Neural cell (in vitro differentiated cells): ENCODE measurements at regions not wholly inside any gene's neighbourhood (a gene's known extent, or its start where the extent isn't known, plus 50 kb on each side); places are given as distances from the start of the nearest gene placed in this dataset.

Experiments
- H2AFZ ChIP-seq: fragments of 200-600, 300-800 bp; sonication (generic), shearing (Covaris generic); 2 replicates; pipeline ENCODE4 v1.6.0; 2014; ENCODE audit warnings: low read depth, mild to moderate bottlenecking, antibody characterized with exemption, low read length, moderate library complexity
- H3F3A ChIP-seq: fragments of 200-600 bp; shearing (Covaris generic); 2 replicates; pipeline ENCODE4 v1.6.1; 2016; ENCODE audit warnings: mild to moderate bottlenecking, moderate library complexity, mixed read lengths, antibody characterized with exemption, low read length; ENCODE audit not compliant: insufficient read depth, poor library complexity, severe bottlenecking
- H3K27ac ChIP-seq: fragments of 200-600, 300-800 bp; sonication (generic), shearing (Covaris generic); 2 replicates; pipeline ENCODE4 v1.5.1; 2014; ENCODE audit warnings: mild to moderate bottlenecking, low read length, moderate library complexity
- H3K27me3 ChIP-seq: fragments of 300-800, 200-600 bp; sonication (generic), shearing (Covaris generic); 2 replicates; pipeline ENCODE4 v1.6.0; 2014; ENCODE audit warnings: mild to moderate bottlenecking, low read depth, low read length, moderate library complexity; ENCODE audit not compliant: insufficient read depth
- H3K36me3 ChIP-seq: fragments of 300-800, 200-600 bp; sonication (generic), shearing (Covaris generic); 2 replicates; pipeline ENCODE4 v1.5.1; 2014; ENCODE audit warnings: mild to moderate bottlenecking, antibody characterized with exemption, low read length, moderate library complexity; ENCODE audit not compliant: insufficient read depth
- H3K4me2 ChIP-seq: fragments of 300-800, 200-600 bp; sonication (generic), shearing (Covaris generic); 2 replicates; pipeline ENCODE4 v1.6.0; 2014; ENCODE audit warnings: mild to moderate bottlenecking, low read length
- H3K4me3 ChIP-seq: fragments of 300-800, 200-600 bp; sonication (generic), shearing (Covaris generic); 2 replicates; pipeline ENCODE4 v1.5.1; 2014; ENCODE audit warnings: mild to moderate bottlenecking, low read length, moderate library complexity
- H3K79me2 ChIP-seq: fragments of 200-600 bp; shearing (Covaris generic); replicated peaks from 2 replicates; pipeline ENCODE4 v1.6.0; 2014; ENCODE audit warnings: mild to moderate bottlenecking, low read length, moderate library complexity; ENCODE audit not compliant: insufficient read depth
- H3K9ac ChIP-seq: fragments of 300-800, 200-600 bp; sonication (generic), shearing (Covaris generic); 2 replicates; pipeline ENCODE4 v1.6.1; 2016; ENCODE audit warnings: mild to moderate bottlenecking, low read length, mixed read lengths
- H3K9me2 ChIP-seq: fragments of 200-600 bp; shearing (Covaris generic); 2 replicates; pipeline ENCODE4 v1.6.1; 2016; ENCODE audit warnings: mild to moderate bottlenecking, low read length, mixed read lengths; ENCODE audit not compliant: insufficient read depth
- H3K9me3 ChIP-seq: fragments of 200-600, 300-800 bp; sonication (generic), shearing (Covaris generic); 2 replicates; pipeline ENCODE4 v1.6.1; 2016; ENCODE audit warnings: mild to moderate bottlenecking, mixed run types, low read length, moderate library complexity, mixed read lengths
- H4K20me1 ChIP-seq: fragments of 200-600 bp; shearing (Covaris generic); 2 replicates; pipeline ENCODE4 v1.6.1; 2016; ENCODE audit warnings: mild to moderate bottlenecking, mixed run types; ENCODE audit not compliant: insufficient read depth
- CTCF ChIP-seq: fragments of 450-650 bp; IDR thresholded peaks from 2 replicates; pipeline ENCODE4 v1.5.1; 2014; ENCODE audit warnings: antibody characterized with exemption, mild to moderate bottlenecking, moderate library complexity; ENCODE audit not compliant: poor library complexity, severe bottlenecking
- EP300 ChIP-seq: fragments of 450-650 bp; conservative IDR thresholded peaks from 2 replicates; pipeline ENCODE4 v1.6.1; 2014; ENCODE audit warnings: antibody characterized with exemption, mild to moderate bottlenecking, moderate library complexity; ENCODE audit not compliant: poor library complexity, severe bottlenecking
- EZH2 ChIP-seq: fragments of 200-600, 300-800 bp; shearing (Covaris generic), sonication (generic); IDR thresholded peaks from 2 replicates; pipeline ENCODE4 v1.6.1; 2014; ENCODE audit warnings: antibody characterized with exemption, low read length, borderline replicate concordance, mild to moderate bottlenecking; ENCODE audit not compliant: insufficient read depth, poor library complexity, severe bottlenecking
- MXI1 ChIP-seq: fragments of 450-650 bp; conservative IDR thresholded peaks from 2 replicates; pipeline ENCODE4 v1.6.1; 2014; ENCODE audit warnings: antibody characterized with exemption, mild to moderate bottlenecking; ENCODE audit not compliant: poor library complexity, severe bottlenecking
- POLR2AphosphoS5 ChIP-seq: IDR thresholded peaks from 2 replicates; pipeline ENCODE4 v1.6.1; 2012
- RAD21 ChIP-seq: fragments of 450-650 bp; conservative IDR thresholded peaks from 2 replicates; pipeline ENCODE4 v1.6.1; 2014; ENCODE audit warnings: antibody characterized with exemption, mild to moderate bottlenecking, moderate library complexity
- REST ChIP-seq: IDR thresholded peaks from 2 replicates; pipeline ENCODE4 v1.6.1; 2012; ENCODE audit warnings: borderline replicate concordance
- SMC3 ChIP-seq: fragments of 450-650 bp; conservative IDR thresholded peaks from 2 replicates; pipeline ENCODE4 v1.6.1; 2014; ENCODE audit warnings: antibody characterized with exemption, mild to moderate bottlenecking, moderate library complexity; ENCODE audit not compliant: poor library complexity
- TAF1 ChIP-seq: IDR thresholded peaks from 2 replicates; pipeline ENCODE4 v1.6.1; 2012; ENCODE audit warnings: low read depth

- TF ChIP-seq TAF1 (no peak), EP300 (no peak), MXI1 (no peak)
Observed at GRCh38 chr4:8780086-8780485, 91.6 kb downstream of the HMX1 start.

GRCh38 chr4:8779490-8779932, 92.1 kb downstream of the HMX1 start:
- Histone ChIP-seq H3K4me3 (no peak overlapping the region), H3K79me2 (no peaks in the 10 kb centered on the region), H3K27ac (no peak overlapping the region), H3K9me2 (no peaks in the 10 kb centered on the region), H3K9ac (no peak overlapping the region), H2AFZ (no peak overlapping the region), H3F3A (no peaks in the 10 kb centered on the region), H4K20me1 (no peaks in the 10 kb centered on the region), H3K9me3 (no peaks in the 10 kb centered on the region), H3K27me3 (no peaks in the 10 kb centered on the region), H3K4me2 (no peak overlapping the region), H3K36me3 (no peaks in the 10 kb centered on the region)
- TF ChIP-seq CTCF (no peak), EP300 (no peak), POLR2AphosphoS5 (no peak), MXI1 (no peak), RAD21 (no peak), SMC3 (no peak), REST (no peak), EZH2 (no peak), TAF1 (no peak)

More at GRCh38 chr4:8780086-8780485, 91.6 kb downstream of the HMX1 start:
- no peak overlapping the region for H2AFZ ChIP-seq
- no peaks in the 10 kb centered on the region for H3K79me2 ChIP-seq
- no peaks in the 10 kb centered on the region for H4K20me1 ChIP-seq
- no peak overlapping the region for H3K4me2 ChIP-seq
- no peak overlapping the region for H3K27ac ChIP-seq
- H3K4me3 ChIP-seq = no peak overlapping the region
- no peaks in the 10 kb centered on the region for H3K9me3 ChIP-seq
- H3F3A ChIP-seq = no peaks in the 10 kb centered on the region
- H3K9me2 ChIP-seq = no peaks in the 10 kb centered on the region
- H3K9ac ChIP-seq = no peak overlapping the region
- H3K27me3 ChIP-seq = no peaks in the 10 kb centered on the region
- no peaks in the 10 kb centered on the region for H3K36me3 ChIP-seq

GRCh38 chr4:8778760-8779159, 92.9 kb downstream of the HMX1 start:
- Histone ChIP-seq H3K79me2 (no peaks in the 10 kb centered on the region), H4K20me1 (no peaks in the 10 kb centered on the region), H3K9me2 (no peaks in the 10 kb centered on the region), H3K27ac (no peak overlapping the region), H3K4me3 (no peak overlapping the region), H3K9ac (no peak overlapping the region), H3F3A (no peaks in the 10 kb centered on the region), H3K36me3 (no peaks in the 10 kb centered on the region), H3K27me3 (no peaks in the 10 kb centered on the region), H3K9me3 (no peaks in the 10 kb centered on the region), H3K4me2 (no peak overlapping the region), H2AFZ (no peak overlapping the region)
- TF ChIP-seq RAD21 (no peak), EP300 (no peak), SMC3 (no peak), EZH2 (no peak), TAF1 (no peak), POLR2AphosphoS5 (no peak), MXI1 (no peak), REST (no peak), CTCF (no peak)
